ENCODE measurements at regions not wholly inside any gene's neighbourhood (a gene's known extent, or its start where the extent isn't known, plus 50 kb on each side); places are given as distances from the start of the nearest gene placed in this dataset.

DNA sequence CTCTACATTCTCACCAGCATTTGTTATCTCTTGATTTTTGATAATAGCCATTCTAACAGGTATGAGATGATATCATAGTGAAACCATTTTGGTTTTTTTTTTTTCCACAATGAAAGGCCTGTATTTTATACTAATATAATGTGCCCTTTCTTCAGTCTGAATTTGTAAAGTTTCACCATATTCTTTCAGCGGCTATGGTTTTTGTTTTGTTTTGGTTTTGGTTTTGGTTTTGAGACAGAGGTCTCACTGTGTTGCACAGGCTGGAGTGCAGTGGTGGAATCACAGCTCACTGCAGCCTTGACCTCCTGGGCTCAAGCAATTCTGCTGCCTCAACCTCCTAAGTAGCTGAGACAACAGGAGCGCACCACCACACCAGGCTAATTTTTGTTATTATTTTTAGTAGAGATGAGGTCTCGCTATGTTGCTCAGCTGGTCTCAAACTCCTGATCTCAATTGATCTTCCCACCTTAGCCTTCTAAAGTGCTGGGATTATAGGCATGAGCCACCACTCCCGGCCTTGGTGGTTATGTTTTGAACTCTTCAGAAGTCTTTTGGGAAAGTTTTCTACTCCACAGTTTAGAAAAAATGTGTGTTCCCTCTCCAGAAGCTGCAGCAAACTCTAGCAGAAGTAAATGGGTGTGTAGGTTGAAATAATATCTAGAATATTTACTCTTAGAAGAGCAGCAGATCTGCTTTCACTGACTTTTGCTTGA lies 110.2 kb upstream of the UMPS start (continued):
- TF ChIP-seq, protein P1, sequence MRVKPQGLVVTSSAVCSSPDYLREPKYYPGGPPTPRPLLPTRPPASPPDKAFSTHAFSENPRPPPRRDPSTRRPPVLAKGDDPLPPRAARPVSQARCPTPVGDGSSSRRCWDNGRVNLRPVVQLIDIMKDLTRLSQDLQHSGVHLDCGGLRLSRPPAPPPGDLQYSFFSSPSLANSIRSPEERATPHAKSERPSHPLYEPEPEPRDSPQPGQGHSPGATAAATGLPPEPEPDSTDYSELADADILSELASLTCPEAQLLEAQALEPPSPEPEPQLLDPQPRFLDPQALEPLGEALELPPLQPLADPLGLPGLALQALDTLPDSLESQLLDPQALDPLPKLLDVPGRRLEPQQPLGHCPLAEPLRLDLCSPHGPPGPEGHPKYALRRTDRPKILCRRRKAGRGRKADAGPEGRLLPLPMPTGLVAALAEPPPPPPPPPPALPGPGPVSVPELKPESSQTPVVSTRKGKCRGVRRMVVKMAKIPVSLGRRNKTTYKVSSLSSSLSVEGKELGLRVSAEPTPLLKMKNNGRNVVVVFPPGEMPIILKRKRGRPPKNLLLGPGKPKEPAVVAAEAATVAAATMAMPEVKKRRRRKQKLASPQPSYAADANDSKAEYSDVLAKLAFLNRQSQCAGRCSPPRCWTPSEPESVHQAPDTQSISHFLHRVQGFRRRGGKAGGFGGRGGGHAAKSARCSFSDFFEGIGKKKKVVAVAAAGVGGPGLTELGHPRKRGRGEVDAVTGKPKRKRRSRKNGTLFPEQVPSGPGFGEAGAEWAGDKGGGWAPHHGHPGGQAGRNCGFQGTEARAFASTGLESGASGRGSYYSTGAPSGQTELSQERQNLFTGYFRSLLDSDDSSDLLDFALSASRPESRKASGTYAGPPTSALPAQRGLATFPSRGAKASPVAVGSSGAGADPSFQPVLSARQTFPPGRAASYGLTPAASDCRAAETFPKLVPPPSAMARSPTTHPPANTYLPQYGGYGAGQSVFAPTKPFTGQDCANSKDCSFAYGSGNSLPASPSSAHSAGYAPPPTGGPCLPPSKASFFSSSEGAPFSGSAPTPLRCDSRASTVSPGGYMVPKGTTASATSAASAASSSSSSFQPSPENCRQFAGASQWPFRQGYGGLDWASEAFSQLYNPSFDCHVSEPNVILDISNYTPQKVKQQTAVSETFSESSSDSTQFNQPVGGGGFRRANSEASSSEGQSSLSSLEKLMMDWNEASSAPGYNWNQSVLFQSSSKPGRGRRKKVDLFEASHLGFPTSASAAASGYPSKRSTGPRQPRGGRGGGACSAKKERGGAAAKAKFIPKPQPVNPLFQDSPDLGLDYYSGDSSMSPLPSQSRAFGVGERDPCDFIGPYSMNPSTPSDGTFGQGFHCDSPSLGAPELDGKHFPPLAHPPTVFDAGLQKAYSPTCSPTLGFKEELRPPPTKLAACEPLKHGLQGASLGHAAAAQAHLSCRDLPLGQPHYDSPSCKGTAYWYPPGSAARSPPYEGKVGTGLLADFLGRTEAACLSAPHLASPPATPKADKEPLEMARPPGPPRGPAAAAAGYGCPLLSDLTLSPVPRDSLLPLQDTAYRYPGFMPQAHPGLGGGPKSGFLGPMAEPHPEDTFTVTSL (CRISPR knock-in tag; IDR thresholded peaks at IDR 0.05; ENCODE audit: borderline replicate concordance), result no peak
- TF ChIP-seq, protein P2, sequence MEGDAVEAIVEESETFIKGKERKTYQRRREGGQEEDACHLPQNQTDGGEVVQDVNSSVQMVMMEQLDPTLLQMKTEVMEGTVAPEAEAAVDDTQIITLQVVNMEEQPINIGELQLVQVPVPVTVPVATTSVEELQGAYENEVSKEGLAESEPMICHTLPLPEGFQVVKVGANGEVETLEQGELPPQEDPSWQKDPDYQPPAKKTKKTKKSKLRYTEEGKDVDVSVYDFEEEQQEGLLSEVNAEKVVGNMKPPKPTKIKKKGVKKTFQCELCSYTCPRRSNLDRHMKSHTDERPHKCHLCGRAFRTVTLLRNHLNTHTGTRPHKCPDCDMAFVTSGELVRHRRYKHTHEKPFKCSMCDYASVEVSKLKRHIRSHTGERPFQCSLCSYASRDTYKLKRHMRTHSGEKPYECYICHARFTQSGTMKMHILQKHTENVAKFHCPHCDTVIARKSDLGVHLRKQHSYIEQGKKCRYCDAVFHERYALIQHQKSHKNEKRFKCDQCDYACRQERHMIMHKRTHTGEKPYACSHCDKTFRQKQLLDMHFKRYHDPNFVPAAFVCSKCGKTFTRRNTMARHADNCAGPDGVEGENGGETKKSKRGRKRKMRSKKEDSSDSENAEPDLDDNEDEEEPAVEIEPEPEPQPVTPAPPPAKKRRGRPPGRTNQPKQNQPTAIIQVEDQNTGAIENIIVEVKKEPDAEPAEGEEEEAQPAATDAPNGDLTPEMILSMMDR (CRISPR knock-in tag; IDR thresholded peaks at IDR 0.05), result no peak
- TF ChIP-seq, protein P3, sequence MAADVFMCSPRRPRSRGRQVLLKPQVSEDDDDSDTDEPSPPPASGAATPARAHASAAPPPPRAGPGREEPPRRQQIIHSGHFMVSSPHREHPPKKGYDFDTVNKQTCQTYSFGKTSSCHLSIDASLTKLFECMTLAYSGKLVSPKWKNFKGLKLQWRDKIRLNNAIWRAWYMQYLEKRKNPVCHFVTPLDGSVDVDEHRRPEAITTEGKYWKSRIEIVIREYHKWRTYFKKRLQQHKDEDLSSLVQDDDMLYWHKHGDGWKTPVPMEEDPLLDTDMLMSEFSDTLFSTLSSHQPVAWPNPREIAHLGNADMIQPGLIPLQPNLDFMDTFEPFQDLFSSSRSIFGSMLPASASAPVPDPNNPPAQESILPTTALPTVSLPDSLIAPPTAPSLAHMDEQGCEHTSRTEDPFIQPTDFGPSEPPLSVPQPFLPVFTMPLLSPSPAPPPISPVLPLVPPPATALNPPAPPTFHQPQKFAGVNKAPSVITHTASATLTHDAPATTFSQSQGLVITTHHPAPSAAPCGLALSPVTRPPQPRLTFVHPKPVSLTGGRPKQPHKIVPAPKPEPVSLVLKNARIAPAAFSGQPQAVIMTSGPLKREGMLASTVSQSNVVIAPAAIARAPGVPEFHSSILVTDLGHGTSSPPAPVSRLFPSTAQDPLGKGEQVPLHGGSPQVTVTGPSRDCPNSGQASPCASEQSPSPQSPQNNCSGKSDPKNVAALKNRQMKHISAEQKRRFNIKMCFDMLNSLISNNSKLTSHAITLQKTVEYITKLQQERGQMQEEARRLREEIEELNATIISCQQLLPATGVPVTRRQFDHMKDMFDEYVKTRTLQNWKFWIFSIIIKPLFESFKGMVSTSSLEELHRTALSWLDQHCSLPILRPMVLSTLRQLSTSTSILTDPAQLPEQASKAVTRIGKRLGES (CRISPR knock-in tag; IDR thresholded peaks at IDR 0.05; ENCODE audit: borderline replicate concordance), result no peak
- TF ChIP-seq ZNF232 (CRISPR knock-in tag; IDR thresholded peaks at IDR 0.05; ENCODE audit: borderline replicate concordance), result no peak
- TF ChIP-seq ZNF282 (IDR thresholded peaks at IDR 0.05; ENCODE audit: partially characterized antibody), result no peak
- TF ChIP-seq ZNF460 (CRISPR knock-in tag; IDR thresholded peaks at IDR 0.05; ENCODE audit: borderline replicate concordance), result peak; percentile 30; the same call in 1 of the 2 replicates
- TF ChIP-seq, protein P4, sequence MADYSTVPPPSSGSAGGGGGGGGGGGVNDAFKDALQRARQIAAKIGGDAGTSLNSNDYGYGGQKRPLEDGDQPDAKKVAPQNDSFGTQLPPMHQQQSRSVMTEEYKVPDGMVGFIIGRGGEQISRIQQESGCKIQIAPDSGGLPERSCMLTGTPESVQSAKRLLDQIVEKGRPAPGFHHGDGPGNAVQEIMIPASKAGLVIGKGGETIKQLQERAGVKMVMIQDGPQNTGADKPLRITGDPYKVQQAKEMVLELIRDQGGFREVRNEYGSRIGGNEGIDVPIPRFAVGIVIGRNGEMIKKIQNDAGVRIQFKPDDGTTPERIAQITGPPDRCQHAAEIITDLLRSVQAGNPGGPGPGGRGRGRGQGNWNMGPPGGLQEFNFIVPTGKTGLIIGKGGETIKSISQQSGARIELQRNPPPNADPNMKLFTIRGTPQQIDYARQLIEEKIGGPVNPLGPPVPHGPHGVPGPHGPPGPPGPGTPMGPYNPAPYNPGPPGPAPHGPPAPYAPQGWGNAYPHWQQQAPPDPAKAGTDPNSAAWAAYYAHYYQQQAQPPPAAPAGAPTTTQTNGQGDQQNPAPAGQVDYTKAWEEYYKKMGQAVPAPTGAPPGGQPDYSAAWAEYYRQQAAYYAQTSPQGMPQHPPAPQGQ (CRISPR knock-in tag; IDR thresholded peaks at IDR 0.05; ENCODE audit: borderline replicate concordance), result no peak
- TF ChIP-seq ZFY (CRISPR knock-in tag; IDR thresholded peaks at IDR 0.05), result 0 out of 2 replicates have a peak, but pooled peaks have one; percentile 5
- TF ChIP-seq ZNF382 (CRISPR knock-in tag; IDR thresholded peaks at IDR 0.05; ENCODE audit: borderline replicate concordance), result no peak
- TF ChIP-seq ZKSCAN5 (CRISPR knock-in tag; IDR thresholded peaks at IDR 0.05), result no peak
- TF ChIP-seq, protein P5, sequence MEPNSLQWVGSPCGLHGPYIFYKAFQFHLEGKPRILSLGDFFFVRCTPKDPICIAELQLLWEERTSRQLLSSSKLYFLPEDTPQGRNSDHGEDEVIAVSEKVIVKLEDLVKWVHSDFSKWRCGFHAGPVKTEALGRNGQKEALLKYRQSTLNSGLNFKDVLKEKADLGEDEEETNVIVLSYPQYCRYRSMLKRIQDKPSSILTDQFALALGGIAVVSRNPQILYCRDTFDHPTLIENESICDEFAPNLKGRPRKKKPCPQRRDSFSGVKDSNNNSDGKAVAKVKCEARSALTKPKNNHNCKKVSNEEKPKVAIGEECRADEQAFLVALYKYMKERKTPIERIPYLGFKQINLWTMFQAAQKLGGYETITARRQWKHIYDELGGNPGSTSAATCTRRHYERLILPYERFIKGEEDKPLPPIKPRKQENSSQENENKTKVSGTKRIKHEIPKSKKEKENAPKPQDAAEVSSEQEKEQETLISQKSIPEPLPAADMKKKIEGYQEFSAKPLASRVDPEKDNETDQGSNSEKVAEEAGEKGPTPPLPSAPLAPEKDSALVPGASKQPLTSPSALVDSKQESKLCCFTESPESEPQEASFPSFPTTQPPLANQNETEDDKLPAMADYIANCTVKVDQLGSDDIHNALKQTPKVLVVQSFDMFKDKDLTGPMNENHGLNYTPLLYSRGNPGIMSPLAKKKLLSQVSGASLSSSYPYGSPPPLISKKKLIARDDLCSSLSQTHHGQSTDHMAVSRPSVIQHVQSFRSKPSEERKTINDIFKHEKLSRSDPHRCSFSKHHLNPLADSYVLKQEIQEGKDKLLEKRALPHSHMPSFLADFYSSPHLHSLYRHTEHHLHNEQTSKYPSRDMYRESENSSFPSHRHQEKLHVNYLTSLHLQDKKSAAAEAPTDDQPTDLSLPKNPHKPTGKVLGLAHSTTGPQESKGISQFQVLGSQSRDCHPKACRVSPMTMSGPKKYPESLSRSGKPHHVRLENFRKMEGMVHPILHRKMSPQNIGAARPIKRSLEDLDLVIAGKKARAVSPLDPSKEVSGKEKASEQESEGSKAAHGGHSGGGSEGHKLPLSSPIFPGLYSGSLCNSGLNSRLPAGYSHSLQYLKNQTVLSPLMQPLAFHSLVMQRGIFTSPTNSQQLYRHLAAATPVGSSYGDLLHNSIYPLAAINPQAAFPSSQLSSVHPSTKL (CRISPR knock-in tag; IDR thresholded peaks at IDR 0.05), result peak; percentile 42; the same call in 1 of the 2 replicates

Measured in HepG2 (cell line).